Stimulated activated CD8-positive, alpha-beta memory T cell treated with anti-CD3 and anti-CD28 coated beads, Interleukin-2, amount 100 ng/mL, for 1 hour (primary cell): ENCODE measurements at regions not wholly inside any gene's neighbourhood (a gene's known extent, or its start where the extent isn't known, plus 50 kb on each side); places are given as distances from the start of the nearest gene placed in this dataset.
"Not testable (repeated sequence)": the region's sequence is repeated elsewhere in the genome, so short reads cannot be mapped to it uniquely, and the experiment has no call there.

Experiments used
- DNase-seq, 2 donors: peaks; one replicate each; pipeline ENCODE4 v3.0.0-alpha.2; 2020; ENCODE audit warnings: low read depth in 2 of 2

DNA sequence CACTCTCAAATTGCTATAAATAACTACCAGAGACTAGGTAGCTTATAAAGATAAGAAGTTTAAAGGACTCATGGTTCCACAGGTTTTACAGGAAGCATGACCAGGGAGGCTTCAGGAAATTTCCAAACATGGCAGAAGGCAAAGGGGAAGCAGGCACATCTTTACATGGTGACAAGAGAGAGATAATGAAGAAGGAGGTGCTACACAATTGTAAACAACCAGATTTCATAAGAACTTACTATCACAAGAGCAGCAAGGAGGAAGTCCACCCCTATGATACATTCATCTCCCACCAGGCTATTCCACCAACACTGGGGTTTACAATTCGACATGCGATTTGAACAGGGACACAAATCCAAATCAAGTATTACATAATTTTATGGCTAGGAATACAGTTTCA is 257.7 kb downstream of the BTG1 start:
- DNase-seq: no peak

DNA sequence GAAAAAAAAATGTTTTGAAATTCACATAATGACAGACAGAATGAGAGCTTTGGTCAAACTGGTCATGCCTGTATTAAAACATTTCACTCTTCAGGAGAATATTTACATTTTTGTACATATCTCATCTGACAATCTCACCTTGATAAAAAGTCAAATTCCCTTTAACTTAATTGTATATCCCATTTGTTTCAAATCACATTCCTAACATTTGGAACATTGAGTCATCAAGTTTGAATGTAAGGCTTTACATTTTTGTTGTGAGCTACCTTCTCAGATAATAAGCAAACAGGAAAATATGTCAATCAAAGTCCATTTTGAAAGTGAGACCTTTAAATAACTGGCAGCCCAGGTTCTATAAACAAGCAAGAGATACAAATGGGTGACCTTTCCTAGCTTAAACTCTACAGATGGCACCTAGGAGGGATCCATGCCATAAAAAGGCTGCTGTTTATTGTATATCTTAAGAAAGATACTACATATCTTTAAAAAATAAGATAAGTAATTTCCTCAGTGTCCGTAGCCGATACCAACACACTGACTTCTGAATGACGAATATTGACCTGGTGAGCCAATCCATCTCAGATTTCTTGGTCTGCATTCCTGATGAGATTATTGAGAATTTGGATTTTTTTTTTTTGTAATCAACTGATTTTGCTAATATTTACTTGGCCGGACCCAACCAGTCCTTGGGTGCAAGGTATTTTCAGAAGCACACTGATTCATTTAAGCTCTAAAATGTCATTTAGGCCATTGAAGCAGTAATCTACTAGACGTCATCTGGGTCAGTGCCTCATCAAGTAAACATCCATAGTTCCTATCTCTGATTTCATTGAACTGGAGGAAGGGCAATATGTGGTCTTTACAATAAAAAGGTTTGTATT is 259.6 kb downstream of the BTG1 start:
- DNase-seq: no peak

DNA sequence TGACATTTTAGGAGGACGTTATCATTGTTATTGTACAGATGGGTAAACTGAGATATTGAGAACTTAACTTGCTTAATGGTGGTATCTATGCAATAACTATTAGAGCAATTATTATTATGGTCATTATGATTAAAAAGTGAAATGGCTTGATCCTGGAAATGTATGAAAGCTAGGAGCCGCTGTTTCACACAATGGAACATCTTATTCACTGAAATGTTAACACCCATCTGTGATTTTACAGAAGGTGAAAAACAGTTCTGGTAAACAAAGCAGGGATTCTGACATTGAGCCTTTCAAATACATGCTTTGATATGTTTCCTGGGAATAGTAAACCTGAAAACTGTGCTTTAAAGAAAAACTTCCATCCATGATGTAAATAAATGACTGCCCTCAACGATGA is 261.4 kb downstream of the BTG1 start:
- DNase-seq: no peak

DNA sequence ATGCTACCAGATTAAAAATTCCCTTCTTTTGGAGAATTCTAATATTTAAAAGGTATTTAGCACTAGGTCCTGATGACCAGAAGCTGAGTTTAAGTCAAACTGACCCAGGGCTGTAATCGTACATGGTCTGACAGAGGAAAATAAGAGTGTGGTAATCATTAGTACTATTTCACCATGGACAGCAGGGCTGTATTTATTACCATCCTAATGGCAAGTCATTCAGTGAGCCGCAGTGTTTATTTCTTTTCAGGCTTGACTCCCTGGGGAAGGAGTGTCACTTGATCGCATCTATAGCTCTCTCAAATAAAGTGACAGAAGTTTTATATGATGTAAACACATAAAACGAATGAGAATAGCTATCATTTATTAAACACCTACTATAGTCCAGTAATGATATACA is 261.8 kb downstream of the BTG1 start:
- no peak for DNase-seq

DNA sequence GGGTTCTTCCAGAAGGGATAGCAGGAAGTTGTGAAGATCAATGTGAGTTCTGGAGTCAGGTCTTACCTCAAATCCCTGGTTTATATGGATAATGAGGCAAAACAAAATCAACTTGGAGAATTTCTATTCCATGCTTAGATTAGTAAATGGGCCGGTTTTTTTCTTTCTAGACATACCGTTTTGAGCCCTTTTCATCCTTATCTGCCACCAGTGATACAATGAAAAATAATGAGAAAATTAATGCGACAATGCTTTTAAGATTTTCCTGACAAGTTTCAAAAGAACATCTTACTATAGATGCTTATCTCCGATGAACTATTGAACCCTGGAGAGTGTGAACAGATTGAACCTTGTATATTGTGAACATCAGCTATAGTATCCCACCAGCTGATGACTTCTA is 262.7 kb downstream of the BTG1 start:
- DNase-seq: no peak

DNA sequence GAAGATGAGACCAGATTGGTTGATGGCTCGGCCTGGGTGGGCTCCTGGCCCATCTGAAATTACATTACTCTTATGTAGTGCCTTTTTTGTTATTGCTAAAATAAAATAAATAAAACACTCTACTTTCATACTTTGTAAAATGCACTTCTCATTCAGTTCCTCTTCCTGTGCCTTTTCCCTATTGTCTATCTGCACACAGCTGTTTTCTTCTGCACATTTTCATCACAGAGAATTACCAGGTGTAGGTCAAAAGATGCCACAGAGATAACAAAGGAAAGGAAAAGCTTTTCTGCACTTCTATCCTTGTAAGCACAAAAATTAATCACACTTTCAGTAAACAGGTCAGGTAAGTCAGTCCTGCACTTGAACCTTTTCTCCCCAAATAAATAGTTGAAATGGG is 265.1 kb downstream of the BTG1 start:
- DNase-seq: no peak

DNA sequence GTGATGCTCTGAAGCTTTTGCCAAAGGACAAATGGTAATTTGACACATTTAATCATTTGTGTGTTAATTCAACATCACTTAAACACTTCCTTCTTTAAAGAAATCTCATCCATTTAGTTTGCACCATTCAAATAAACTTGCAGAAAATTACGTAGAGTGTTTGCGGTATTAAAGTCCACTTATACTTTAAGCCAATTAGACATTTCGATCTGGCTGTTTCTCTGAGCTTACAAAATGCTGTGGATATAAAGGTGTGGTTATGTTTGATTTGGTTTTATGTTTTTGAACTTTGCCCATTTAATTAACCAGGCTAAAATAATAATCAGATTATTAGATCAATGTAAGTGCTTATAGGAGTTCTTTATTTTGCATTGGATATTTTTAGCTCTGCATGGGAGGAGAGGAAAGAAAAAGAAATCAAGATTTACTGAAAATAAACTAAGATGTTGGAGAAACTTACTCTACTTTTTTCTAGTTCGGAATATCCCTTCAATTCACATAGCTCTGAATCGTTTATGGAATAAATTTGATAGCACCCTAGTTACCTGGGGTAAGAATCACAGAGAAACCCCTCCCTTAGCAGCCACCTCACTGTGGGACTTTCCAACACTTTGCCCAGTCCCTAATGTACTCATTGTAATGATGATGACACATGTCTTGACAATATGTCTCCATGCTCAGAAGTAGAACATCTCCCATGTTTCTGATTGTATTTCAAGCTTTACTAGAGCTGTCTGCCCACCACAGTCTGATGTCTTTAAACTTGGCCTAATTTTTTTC is 268.0 kb downstream of the BTG1 start:
- DNase-seq: no peak

DNA sequence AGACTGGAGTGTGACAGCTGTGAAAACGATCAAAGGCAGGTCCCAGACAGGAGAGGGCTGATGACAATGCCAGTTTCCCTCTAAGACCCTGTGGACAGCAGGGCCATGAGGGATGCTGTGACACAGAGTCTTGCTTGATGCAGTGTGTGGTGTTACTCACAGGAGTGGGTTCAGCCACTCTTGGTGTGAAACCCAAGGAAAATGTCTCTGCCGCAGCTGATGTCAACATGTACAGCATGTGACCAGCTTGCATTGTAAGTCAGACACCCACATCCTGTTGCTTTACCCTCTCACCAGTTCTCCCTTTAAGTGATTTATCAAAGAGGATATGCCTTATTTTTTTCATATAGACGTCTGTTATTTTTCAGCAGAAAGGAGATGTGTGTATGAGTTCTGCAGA is 268.6 kb downstream of the BTG1 start:
- peak; percentile 69 to 74 for DNase-seq

DNA sequence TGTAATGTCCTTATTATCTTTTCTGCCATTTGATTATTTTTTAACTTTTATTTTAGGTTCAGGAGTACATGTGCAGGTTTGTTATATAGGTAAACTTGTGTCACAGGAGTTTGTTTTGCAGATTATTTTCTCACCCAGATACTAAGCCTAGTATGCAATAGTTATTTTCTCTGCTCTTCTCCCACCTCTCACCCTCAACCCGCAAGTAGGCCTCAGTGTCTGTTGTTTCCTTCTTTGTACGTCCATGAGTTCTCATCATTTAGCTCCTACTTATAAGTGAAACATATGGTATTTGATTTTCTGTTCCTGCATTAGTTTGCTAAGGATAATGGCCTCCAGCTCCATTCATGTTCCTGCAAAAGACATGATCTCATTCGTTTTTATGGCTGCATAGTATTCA is 270.0 kb downstream of the BTG1 start:
- DNase-seq: not testable (repeated sequence)

DNA sequence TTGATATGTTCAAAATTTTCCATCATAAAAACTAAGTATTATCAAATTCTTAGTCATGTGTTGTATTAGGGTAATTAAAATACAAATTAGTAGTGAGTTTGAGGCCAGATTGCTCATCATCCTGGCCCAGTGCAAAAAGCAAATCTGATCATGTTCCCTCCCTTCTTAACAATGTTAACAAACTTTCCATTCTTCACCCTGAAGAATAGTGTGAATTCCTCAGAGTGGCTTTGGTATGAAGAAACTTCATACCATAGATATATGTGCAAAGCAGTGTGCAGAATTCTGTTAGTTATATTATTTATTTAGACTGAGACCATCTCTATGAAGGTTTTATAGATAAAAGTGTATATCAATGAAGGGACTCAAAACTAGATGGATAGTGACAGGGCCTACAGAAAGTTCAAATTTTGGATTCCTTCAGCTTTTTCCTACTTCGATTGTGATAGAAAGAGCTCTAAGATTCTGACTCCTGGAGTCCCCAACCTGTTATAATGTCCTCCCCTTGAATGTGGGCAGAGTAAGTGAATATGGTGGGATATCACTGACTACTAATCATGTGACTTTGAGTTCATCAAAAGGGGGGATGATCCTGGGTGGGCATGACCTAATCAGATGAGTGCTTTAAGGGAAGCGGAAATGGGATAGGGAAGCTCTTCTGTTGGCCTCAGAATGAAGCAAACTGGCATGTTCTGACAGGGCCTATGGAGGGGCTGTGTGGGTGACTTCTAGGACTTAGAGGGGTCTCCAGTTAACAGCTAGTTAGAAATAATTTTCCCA is 271.4 kb downstream of the BTG1 start:
- DNase-seq: no peak

DNA sequence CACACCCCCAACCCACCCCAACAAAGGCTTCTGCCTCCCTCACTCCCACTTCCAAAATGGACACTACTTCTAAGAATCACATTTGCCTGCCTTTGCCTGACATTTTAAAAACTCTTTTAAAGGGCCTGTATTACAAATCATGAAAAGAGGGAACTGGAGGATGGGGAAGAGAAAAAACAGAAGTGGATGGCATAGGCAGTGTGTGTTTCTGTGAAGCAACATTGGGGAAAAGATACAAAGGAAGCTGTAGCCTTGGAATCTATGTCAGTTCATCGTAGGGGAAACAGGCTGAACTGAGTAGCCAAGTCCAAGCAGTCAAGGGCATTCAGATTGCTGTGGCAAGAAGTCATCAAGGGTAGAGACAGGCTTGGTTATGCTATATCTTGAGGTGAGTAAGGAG is 273.9 kb downstream of the BTG1 start:
- no peak for DNase-seq

DNA sequence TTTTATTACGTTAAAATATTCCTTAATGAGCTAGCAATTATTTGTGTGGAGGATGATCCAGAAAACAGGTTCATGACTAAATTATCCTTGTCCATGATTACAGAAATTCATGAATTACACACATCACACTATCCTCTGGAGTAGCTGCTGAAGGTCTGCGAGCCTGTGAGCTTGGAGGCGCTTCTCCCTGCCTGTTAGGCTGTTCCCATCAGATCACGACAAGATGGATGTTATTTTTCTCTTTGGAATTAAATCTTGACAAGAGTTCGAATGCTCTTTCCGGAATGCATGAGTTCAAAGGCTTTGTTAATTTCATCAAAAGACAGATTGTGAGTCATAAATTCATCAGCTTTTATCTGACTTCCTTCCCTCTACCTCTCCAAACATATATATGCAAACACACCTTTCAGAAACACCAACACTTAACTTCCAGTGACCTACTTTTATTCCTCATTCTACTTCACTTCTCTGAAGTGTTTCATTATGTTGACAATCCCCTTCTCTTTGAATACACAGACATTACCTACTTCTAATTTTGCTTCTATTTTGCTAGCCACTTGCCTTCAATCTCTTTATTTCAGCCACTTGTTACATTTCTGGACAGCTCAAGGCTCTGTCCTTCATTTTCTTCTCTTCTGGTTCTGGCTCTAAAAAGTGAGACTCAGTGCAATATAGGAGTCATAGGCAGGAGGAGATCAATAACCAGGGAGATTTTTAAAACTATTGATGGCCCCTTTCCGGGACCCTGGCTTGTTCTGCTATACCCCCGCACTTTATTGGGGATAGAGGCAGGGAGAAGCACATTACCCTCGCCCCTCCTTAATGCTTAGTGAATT is 274.6 kb downstream of the BTG1 start:
- DNase-seq: no peak

DNA sequence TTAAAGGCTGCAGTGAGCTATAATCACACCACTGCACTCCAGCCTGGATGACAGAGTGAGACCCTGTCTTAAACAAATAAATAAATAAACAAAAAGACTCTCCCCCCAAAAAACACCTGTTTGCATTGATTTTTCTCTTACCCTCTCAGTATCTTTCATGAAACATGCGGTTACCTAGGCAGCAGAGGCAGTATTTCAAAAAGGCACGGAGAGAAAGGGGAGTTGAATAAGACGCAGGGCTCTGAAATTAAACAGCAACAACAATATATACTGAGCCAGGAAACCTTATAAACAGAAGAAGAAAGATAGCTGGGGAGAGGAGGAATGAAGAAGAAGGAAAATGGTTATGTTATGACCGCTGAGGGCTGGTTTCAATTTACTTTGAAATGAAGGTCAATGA is 277.6 kb downstream of the BTG1 start:
- no peak for DNase-seq

DNA sequence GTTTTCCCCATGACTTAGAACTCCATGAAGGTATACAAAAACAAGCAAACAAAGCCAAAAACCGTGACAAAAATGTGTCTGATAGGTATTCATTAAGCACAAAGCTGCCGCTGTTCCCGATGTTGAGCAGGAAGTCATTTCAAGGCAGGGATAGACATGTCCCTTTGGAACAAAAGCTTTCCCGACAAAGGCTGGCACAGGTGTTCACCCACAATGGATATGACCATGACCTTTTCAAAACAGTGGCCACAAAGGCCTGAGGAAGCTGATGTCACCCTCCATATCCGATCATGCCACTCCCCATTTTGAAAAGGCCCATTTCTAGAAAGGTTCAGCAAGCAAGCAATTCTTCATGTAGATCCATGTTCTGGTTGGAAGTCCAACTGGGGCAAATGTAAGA is 279.1 kb downstream of the BTG1 start:
- no peak for DNase-seq

DNA sequence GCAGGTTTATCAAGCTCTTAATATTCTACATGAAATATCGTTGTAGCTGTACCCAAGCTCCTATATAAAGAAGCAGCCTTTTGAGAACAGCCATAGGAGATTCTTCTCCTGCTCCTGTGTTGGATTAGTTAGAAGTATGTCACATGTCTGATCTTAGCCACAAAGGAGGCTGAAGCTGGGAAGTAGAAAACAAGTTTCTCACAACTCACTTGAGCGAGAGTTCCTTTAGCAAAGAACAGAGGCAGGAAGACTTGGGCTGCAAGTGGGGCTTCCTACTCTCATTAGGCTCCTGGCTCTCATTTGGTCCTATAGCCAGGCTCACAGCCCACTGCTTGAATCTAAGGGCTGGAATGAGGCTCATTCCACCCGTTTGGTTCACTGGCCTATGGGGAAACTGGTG is 281.9 kb downstream of the BTG1 start:
- DNase-seq: no peak

DNA sequence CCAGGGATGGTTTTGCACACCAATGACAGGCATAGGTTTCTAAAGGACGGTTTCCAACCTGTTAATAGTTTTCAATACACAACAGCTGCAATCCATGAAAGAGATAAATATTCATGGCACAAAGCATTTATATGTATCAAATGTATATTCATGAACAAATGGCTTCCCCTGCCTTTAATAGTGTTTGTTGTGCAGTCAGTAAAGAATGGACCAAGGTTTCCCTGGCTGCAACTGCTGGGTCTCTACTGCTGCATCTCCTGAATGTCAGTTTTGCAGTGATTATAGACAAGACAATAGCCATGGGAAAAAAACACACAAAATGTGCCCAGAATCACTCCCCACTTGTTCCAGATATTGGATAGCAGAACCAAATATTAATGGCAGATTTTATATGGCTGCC is 284.1 kb downstream of the BTG1 start:
- no peak for DNase-seq

DNA sequence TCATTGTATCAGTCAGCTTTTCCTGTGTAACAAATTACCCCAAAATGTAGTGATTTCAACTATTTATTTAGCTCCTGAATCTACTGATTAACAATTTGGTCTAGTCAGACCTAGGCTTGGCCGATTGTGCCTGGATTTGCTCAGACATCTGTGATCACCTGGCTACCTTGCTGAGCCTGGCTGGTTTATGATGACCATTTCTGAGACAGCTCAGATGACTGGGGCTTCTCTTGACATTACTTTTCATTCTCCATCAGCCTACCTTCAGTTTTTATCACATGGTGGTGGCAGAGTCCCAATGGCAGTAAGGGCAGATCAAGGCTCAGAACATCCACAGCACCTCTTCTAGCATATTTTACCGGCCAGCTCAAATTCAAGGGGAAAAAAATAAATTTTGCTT is 286.3 kb downstream of the BTG1 start:
- no peak for DNase-seq

DNA sequence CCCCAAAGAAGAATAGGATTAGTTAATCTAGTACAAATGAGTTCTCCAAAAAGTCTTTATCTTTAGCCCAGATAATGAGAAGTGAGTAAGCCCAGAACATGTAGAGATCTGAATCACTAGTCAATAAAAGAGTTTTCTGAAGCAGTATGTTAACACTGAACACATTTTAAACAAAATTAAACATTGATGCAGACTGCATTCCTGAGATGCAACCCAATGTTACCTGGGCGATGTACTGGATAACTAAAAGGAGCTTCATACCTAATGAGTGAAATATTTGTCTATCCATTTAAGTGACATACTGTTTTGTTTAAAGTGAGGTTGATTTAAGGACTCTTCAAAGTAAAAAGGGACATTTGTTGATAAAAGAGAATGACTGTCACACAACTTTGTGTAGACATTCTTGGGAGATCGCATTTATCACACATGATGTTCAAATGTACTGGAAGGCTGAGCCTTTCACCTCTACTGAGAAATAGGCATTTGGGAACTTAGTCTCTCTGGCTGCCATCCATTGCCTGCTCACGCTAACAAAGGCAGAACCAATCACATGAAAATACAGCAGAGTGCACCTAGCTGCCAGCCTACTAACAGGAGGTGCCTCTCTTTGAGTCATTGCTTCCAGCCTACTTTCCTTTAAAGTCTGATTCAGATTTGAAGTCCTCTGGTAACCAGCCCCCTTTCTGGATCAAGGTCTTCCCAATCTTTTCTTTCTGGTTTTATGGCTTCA is 287.7 kb downstream of the BTG1 start:
- DNase-seq: no peak

DNA sequence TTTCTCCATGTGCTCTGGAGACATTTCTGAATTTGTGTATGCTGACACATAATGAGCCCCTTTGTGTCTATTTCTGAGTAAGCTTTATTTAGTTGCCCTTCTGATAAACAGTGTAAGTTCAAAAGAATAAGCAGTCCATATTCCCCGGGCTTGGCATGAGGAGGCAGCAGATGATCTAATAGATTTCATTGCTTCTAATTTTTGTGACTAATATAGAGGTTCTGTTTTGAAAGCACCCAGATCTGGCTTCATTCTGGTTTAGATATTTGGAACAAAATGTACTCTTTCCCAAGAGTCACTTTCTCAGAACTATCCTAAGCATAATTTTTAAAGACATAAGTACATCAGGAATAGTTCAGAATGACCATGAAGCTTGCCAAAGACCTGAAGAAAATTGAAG is 290.9 kb downstream of the BTG1 start:
- no peak for DNase-seq

DNA sequence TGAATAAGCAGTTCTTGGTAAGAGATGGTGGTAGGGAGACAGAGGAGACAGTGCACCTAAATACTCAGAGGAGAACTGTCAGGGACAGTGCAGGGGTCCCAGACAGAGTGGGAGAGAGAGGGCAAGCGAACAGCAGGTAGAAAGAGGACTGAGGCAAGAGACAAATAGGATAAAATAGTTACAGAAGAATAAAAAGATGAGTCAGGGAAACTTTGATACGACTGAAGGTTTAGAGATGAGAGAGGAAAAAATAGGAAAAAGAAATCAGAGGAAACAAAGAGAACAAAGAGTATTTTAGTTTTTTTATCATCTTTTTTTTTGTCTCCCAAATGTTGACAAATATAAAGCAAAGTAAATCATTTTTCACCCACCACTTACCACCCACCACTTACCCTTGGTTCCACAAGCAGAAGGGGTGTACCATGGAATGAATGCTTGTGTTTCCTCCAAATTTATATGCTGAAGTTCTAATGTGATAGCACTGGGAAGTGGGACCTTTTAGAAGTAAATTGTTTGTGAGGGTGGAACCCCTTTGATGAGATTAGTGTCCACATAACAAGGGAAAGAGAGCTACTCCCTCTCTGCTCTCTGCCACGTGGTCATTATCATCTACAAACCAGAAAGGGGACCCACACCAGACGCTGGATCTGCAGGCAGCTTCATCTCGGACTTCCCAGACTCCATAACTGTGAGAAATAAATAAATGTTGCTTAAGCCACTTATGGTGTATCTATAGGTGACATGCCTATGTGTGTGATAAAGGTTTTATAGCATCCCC is 292.1 kb downstream of the BTG1 start:
- DNase-seq: no peak
